Stomach (tissue), 8 donors: ENCODE measurements at regions not wholly inside any gene's neighbourhood (a gene's known extent, or its start where the extent isn't known, plus 50 kb on each side); places are given as distances from the start of the nearest gene placed in this dataset.
"Not testable (repeated sequence)": the region's sequence is repeated elsewhere in the genome, so short reads cannot be mapped to it uniquely, and the experiment has no call there.

Experiments
- DNase-seq, 2 donors: peaks; one replicate each; pipeline versions ENCODE4 v3.0.0 to v3.0.0-alpha.2; 2013 to 2019
- H3K27ac ChIP-seq, 5 donors: fragments of 200-600 bp in 4 of 5; sonication (generic) in 4 of 5; one replicate each; pipeline ENCODE4 v1.5.1; 2013 to 2019; ENCODE audit warnings: mild to moderate bottlenecking in 1 of 5, moderate library complexity in 1 of 5
- H3K27me3 ChIP-seq, 3 donors: fragments of 200-600 bp; sonication (generic); one replicate each; pipeline ENCODE4 v1.5.1; 2017 to 2019; ENCODE audit warnings: mixed run types in 1 of 3
- H3K36me3 ChIP-seq, 4 donors: fragments of 200-600 bp; sonication (generic); 1 replicate in 3 of 4; 2 replicates in 1 of 4; pipeline ENCODE4 v1.5.1; 2016 to 2019
- H3K4me1 ChIP-seq, 4 donors: fragments of 200-600 bp; sonication (generic); one replicate each; pipeline ENCODE4 v1.5.1; 2016 to 2019
- H3K4me3 ChIP-seq, 4 donors: fragments of 200-600 bp; sonication (generic) in 3 of 4; one replicate each; pipeline ENCODE4 v1.5.1; 2016 to 2019; ENCODE audit warnings: mild to moderate bottlenecking in 1 of 4
- H3K9me3 ChIP-seq, 4 donors: fragments of 200-600 bp; sonication (generic); one replicate each; pipeline ENCODE4 v1.5.1; 2016 to 2019
- WGBS, 5 donors: extraction: QIAGEN DNeasy Blood & Tissue Kit in 3 of 5; methylation state at CpG; one replicate each; pipeline versions ENCODE4 v1.1.5 to v1.1.7; 2013 to 2018; 5-methylcytosine and 5-hydroxymethylcytosine counted together
- intact Hi-C: fragments of 100-400 bp; cut with DNase I; formaldehyde crosslinking; loops from one replicate; pipeline ENCODE4 v1.15.1; 2023; ENCODE audit warnings: low total_unique reads
- donor health status: healthy with polysubstance abuse.
- donor health status: Bipolar disorder and iron deficiency.
- donor health status: healthy.

- 46 to 80% (median 62%) methylated on average over 1 to 2 of the region's 2 CpGs for WGBS, 5 donors
- DNase-seq, H3K4me1 ChIP-seq, H3K27me3 ChIP-seq, H3K9me3 ChIP-seq, H3K36me3 ChIP-seq, intact Hi-C loops, H3K4me3 ChIP-seq, H3K27ac ChIP-seq: not testable (repeated sequence)
These were observed 119.6 kb upstream of the IKBKE start for GRCh38 chr1:206350493-206351275.

GRCh38 chr1:206351276-206352052 is 118.8 kb upstream of the IKBKE start:
- H3K36me3 ChIP-seq, H3K9me3 ChIP-seq, H3K27me3 ChIP-seq, H3K4me1 ChIP-seq, H3K4me3 ChIP-seq, intact Hi-C loops, H3K27ac ChIP-seq, DNase-seq: not testable (repeated sequence)
- 25 to 64% (median 31%) methylated on average over 3 to 4 of the region's 10 CpGs for WGBS, 5 donors

GRCh38 chr1:206356310-206356709 is 114.0 kb upstream of the IKBKE start:
- DNase-seq, intact Hi-C loops, H3K36me3 ChIP-seq, H3K4me1 ChIP-seq, H3K4me3 ChIP-seq, H3K27ac ChIP-seq, H3K9me3 ChIP-seq, H3K27me3 ChIP-seq: not testable (repeated sequence)

- H3K27me3 ChIP-seq, H3K36me3 ChIP-seq, H3K4me3 ChIP-seq, H3K9me3 ChIP-seq, H3K27ac ChIP-seq, H3K4me1 ChIP-seq, intact Hi-C loops, DNase-seq: not testable (repeated sequence)
- WGBS, 5 donors, result 58 to 100% (median 86%) methylated on average over 1 of the region's 3 CpGs
These were observed 112.3 kb upstream of the IKBKE start for GRCh38 chr1:206357962-206358361.

GRCh38 chr1:206358771-206359170 is 111.5 kb upstream of the IKBKE start:
- DNase-seq, H3K9me3 ChIP-seq, H3K27me3 ChIP-seq, H3K27ac ChIP-seq, H3K4me1 ChIP-seq, H3K36me3 ChIP-seq, intact Hi-C loops, H3K4me3 ChIP-seq: not testable (repeated sequence)
- 94 to 100% (median 95%) methylated on average over 2 of the region's 3 CpGs for WGBS, 5 donors

DNA sequence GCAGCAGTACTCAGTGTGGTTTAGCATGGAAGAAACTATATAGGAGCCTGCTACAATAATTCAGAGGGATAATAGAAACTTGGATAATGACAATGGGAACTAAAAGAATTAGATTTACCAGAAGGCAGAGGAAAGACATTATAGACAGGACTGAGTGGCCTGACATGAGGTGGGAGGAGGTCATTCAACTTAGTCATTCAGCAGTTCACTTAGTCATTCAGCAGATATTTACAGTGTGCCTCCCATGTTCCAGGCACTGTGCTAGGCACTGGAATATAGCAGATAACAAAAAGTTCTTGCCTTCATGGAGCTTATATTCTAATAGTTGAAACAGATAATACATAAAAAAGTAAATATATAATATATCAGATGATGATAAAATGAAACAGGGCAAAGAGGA is 110.9 kb upstream of the IKBKE start:
- H3K27ac ChIP-seq, H3K27me3 ChIP-seq, H3K9me3 ChIP-seq, H3K4me3 ChIP-seq, intact Hi-C loops, H3K36me3 ChIP-seq, H3K4me1 ChIP-seq, DNase-seq: not testable (repeated sequence)

GRCh38 chr1:206361978-206362543 is 108.2 kb upstream of the IKBKE start:
- H3K4me3 ChIP-seq, H3K4me1 ChIP-seq, H3K9me3 ChIP-seq, H3K27ac ChIP-seq, intact Hi-C loops, DNase-seq, H3K36me3 ChIP-seq, H3K27me3 ChIP-seq: not testable (repeated sequence)
- 83 to 100% (median 89%) methylated on average over 1 of the region's 3 CpGs; no CpG with 5 or more reads in 1 of the 5 donors for WGBS, 5 donors

DNA sequence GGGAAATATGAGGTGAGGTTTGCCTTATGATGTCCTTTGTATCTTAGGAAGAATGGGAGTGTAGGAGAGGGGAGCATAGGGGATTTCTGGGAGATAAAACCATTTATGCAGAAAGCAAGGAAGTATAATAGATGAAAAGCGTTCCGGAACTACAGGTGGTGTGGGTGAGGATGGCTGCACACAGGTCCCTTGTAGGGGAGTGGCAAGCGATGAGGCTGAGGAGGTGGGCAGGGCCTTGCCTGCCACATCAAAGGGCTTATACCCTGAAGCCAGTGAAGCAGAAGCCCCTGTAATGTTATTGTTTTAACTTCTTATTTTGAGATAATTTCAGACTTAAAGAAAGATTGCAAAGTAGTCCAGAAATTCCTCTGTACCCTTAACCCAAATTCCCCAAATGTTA is 107.3 kb upstream of the IKBKE start:
- H3K27ac ChIP-seq, H3K4me3 ChIP-seq, H3K4me1 ChIP-seq, intact Hi-C loops, H3K9me3 ChIP-seq, H3K36me3 ChIP-seq, H3K27me3 ChIP-seq, DNase-seq: not testable (repeated sequence)
- WGBS, 5 donors, result 93 to 100% (median 98%) methylated on average over 2 to 3 of the region's 3 CpGs

DNA sequence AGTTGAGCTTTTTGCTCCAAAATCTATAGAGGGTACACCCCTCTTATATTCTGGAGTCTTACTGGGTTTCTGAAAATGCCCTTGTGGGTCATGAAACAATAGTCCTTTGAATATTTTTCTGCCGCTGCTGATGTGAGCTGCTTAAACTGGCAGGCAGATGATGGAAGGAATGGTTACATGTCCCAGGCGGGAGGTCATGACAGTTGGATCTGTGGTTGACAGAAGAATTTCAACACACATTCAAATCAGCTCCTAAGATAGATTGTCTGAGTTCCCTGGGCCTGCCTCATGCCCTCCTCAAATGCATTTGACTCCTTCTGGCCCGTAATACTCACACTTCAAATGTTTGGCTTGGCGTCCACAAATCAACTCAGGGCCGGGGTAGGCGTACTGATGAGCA is 105.0 kb upstream of the IKBKE start:
- intact Hi-C loops, H3K4me1 ChIP-seq, H3K4me3 ChIP-seq, H3K27ac ChIP-seq, H3K9me3 ChIP-seq, H3K27me3 ChIP-seq, H3K36me3 ChIP-seq: not testable (repeated sequence)
- WGBS, 5 donors, result 77 to 97% (median 90%) methylated on average over 2 to 6 of the region's 6 CpGs; no CpG with 5 or more reads in 1 of the 5 donors
- DNase-seq, result peak in 1 of 2 donors; percentile 0

DNA sequence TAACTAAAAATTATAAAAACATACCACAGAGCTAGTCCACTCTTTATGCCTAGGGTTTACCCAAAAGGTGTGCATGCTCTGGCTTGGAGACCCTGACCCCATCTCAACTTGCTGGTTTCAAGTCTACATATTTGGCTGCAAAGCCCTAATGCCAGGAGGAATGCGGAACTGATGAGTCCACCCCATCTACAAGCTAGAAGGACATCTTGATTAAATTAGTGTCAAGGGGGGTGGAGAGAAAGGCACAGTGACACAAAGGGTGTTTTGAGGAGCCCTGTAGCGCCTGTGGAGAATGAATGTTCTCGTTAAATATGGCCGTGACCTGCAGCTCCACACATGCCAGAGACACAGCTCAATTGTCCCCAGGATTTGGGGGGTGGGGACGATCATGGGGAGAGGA is 104.1 kb upstream of the IKBKE start:
- H3K36me3 ChIP-seq, H3K9me3 ChIP-seq, H3K4me1 ChIP-seq, intact Hi-C loops, H3K27me3 ChIP-seq, DNase-seq, H3K4me3 ChIP-seq, H3K27ac ChIP-seq: not testable (repeated sequence)
- whole genome bisulfite sequencing, 5 donors, result 96 to 97% (median 96%) methylated on average over 2 to 4 of the region's 5 CpGs

DNA sequence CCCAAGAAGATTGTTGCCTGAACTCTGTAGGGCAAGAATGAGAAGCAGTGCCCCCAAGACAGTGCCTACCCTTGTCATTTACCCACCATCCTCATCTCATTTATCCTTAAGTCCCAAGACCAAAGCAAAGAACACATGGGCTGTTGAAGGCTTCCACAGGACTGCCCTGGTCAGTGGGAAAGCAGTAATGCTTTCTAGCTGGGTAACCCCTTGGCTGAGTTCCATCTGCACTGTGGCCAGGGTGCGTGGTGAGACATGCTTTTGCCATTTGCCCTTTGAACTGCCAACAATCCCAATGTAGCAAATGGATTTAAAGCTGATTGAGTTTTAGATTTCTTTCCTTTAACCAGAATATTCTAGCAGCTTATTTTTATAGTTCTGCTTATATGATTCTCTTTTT is 103.5 kb upstream of the IKBKE start:
- DNase-seq, H3K9me3 ChIP-seq, intact Hi-C loops, H3K27me3 ChIP-seq, H3K36me3 ChIP-seq, H3K4me3 ChIP-seq, H3K27ac ChIP-seq, H3K4me1 ChIP-seq: not testable (repeated sequence)
- WGBS, 5 donors, result no CpG with 5 or more reads among the region's 1 CpG
